ENCODE measurements at regions not wholly inside any gene's neighbourhood (a gene's known extent, or its start where the extent isn't known, plus 50 kb on each side); places are given as distances from the start of the nearest gene placed in this dataset.

- Histone ChIP-seq H3K27me3 (ENCODE audit: control insufficient read depth in 1 of 2, insufficient read depth in 2 of 2, low read length in 2 of 2) (no peaks in the 10 kb centered on the region), H3K9ac (ENCODE audit: insufficient read depth, low read depth, low read length) (no peak overlapping the region), H3K36me3 (replicated peaks in 1 of 2; ENCODE audit: control insufficient read depth in 1 of 2, insufficient read depth in 2 of 2, low read length in 2 of 2) (no peaks in the 10 kb centered on the region), H3K4me2 (ENCODE audit: low read depth, low read length) (no peak overlapping the region), H3K79me2 (ENCODE audit: insufficient read depth, low read length) (no peaks in the 10 kb centered on the region), H3K9me3 (ENCODE audit: low read length) (no peaks in the 10 kb centered on the region), H4K20me1 (ENCODE audit: insufficient read depth, low read length) (no peaks in the 10 kb centered on the region), H3K27ac (ENCODE audit: extremely low read length, insufficient read depth, low read length) (no peak overlapping the region), H3K4me1 (ENCODE audit: insufficient read depth, low read length) (no peaks in the 10 kb centered on the region), H2AFZ (ENCODE audit: low read length) (no peak overlapping the region), H3K4me3 (replicated peaks in 1 of 3; ENCODE audit: insufficient read depth in 1 of 3, low read depth in 2 of 3, low read length in 3 of 3) (no peak overlapping the region)
- WGBS (ENCODE audit: low lambda C conversion rate) = 0% methylated on average over 1 of the region's 1 CpG
- in situ Hi-C loops (cut with HindIII; ENCODE audit: extremely low pct_ligation_motif_present, low pct_unique_long_range_greater_than_20kb) = no loop called here
- DNase-seq (ENCODE audit: low spot score) = no peak
- CTCF ChIA-PET (ENCODE audit: low intra/inter-chr PET ratio, low total read pairs) = no interaction called here
- FAIRE-seq = no peak
- intact Hi-C loops (cut with micrococcal nuclease; ENCODE audit: unreplicated experiment) = no loop called here
- BruUV-seq (replicated peaks) = no TSS peak
- POLR2A ChIA-PET = no interaction called here
- ATAC-seq = no peak
- TF ChIP-seq ZFY (CRISPR knock-in tag; IDR thresholded peaks at IDR 0.05) (no peak), SIN3A (IDR thresholded peaks at IDR 0.05; ENCODE audit: borderline replicate concordance, low read depth, low read length) (no peak), SNAPC2 (CRISPR knock-in tag; IDR thresholded peaks at IDR 0.05) (no peak), PHF8 (CRISPR knock-in tag; IDR thresholded peaks at IDR 0.05) (no peak), ZNF12 (CRISPR knock-in tag; IDR thresholded peaks at IDR 0.05) (no peak), IKZF1 (IDR thresholded peaks at IDR 0.05) (no peak), GZF1 (CRISPR knock-in tag; IDR thresholded peaks at IDR 0.05) (no peak), ZBTB4 (CRISPR knock-in tag; IDR thresholded peaks at IDR 0.05; ENCODE audit: borderline replicate concordance) (no peak), AGO2 (optimal IDR thresholded peaks at IDR 0.05; ENCODE audit: low read depth, low read length) (no peak), ZNF354B (CRISPR knock-in tag; IDR thresholded peaks at IDR 0.05) (no peak), ZNF17 (CRISPR knock-in tag; IDR thresholded peaks at IDR 0.05) (no peak), SMC3 (IDR thresholded peaks at IDR 0.05; ENCODE audit: low read length) (no peak), MAFG (CRISPR knock-in tag; IDR thresholded peaks at IDR 0.05) (no peak), ZNF383 (CRISPR knock-in tag; IDR thresholded peaks at IDR 0.05; ENCODE audit: borderline replicate concordance) (no peak)
These were observed 239.0 kb upstream of the KCNMB2 start for GRCh38 chr3:178297199-178297598.
